Neural cell (in vitro differentiated cells): ENCODE measurements at regions not wholly inside any gene's neighbourhood (a gene's known extent, or its start where the extent isn't known, plus 50 kb on each side); places are given as distances from the start of the nearest gene placed in this dataset.

Source experiments
- EZH2 ChIP-seq: fragments of 200-600, 300-800 bp; shearing (Covaris generic), sonication (generic); IDR thresholded peaks from 2 replicates; pipeline ENCODE4 v1.6.1; 2014; ENCODE audit warnings: antibody characterized with exemption, low read length, borderline replicate concordance, mild to moderate bottlenecking; ENCODE audit not compliant: insufficient read depth, poor library complexity, severe bottlenecking
- SMC3 ChIP-seq: fragments of 450-650 bp; conservative IDR thresholded peaks from 2 replicates; pipeline ENCODE4 v1.6.1; 2014; ENCODE audit warnings: antibody characterized with exemption, mild to moderate bottlenecking, moderate library complexity; ENCODE audit not compliant: poor library complexity

DNA sequence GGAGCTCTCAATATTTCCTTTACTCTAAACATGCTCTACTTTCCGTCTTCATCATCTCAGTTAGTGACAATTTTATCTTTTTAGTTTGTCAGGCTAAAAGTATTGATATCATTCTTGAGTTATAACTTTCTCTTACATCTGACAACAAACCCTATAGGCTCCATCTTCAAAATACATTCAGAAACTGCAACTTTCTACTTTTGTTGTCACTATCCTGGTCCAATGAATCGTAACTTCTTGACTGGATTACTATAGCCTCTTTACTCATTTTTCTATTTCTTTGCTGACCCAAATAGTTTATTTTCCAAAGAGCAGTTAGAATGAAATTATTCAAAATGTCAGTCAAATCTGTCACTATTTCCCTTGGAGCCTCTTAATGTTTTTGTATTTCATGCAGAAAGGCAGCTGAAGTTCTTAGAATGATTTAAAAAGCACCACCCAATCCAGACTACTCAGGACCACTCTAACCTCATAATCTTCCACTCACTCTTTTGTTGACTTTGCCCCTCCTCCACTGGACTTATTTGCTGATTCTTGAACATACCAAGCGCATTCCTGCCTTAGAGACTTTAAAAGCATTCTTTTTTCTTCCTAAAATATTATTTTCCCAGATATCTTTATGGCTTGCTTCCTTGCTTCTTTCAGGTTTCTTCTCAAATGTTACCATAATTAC, 119.9 kb upstream of the CBLB start:
- TF ChIP-seq SMC3 (no peak), EZH2 (no peak)
